ENCODE measurements at regions not wholly inside any gene's neighbourhood (a gene's known extent, or its start where the extent isn't known, plus 50 kb on each side); places are given as distances from the start of the nearest gene placed in this dataset.

DNA sequence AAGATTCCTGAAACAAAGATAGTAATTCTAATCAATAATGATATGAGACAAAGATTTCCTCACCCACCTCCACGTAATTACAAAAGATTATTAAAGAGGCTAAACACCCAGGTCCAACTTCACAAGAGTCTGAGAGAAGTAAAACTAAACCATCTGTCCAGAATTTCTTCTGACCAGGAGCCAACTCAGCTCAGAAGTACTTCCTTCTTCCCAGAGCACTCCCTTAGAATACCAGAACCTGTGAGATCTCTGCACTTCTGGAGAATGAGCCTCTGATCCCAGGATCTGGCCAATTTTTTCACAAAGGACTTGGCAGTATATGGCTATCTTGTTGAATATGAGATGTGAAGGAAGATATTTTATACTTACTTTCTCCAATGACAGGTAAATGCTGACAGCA is 120.6 kb upstream of the PALMD start:
- TF ChIP-seq POLR2A (IDR thresholded peaks at IDR 0.05): no peak
- TF ChIP-seq, protein P1, sequence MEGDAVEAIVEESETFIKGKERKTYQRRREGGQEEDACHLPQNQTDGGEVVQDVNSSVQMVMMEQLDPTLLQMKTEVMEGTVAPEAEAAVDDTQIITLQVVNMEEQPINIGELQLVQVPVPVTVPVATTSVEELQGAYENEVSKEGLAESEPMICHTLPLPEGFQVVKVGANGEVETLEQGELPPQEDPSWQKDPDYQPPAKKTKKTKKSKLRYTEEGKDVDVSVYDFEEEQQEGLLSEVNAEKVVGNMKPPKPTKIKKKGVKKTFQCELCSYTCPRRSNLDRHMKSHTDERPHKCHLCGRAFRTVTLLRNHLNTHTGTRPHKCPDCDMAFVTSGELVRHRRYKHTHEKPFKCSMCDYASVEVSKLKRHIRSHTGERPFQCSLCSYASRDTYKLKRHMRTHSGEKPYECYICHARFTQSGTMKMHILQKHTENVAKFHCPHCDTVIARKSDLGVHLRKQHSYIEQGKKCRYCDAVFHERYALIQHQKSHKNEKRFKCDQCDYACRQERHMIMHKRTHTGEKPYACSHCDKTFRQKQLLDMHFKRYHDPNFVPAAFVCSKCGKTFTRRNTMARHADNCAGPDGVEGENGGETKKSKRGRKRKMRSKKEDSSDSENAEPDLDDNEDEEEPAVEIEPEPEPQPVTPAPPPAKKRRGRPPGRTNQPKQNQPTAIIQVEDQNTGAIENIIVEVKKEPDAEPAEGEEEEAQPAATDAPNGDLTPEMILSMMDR (IDR thresholded peaks at IDR 0.05): no peak

Measured in thyroid gland (tissue), 4 donors.